ENCODE measurements at regions not wholly inside any gene's neighbourhood (a gene's known extent, or its start where the extent isn't known, plus 50 kb on each side); places are given as distances from the start of the nearest gene placed in this dataset.

- no peak for DNase-seq (ENCODE audit: low read depth in 4 of 4, low spot score in 3 of 4)
These were observed 169.3 kb downstream of the KCNE4 start for GRCh38 chr2:223221139-223221835.

- DNase-seq (ENCODE audit: low read depth in 4 of 4, low spot score in 3 of 4), result no peak
These were observed 170.4 kb downstream of the KCNE4 start for GRCh38 chr2:223222397-223222796.

- DNase-seq (ENCODE audit: low read depth in 4 of 4, low spot score in 3 of 4), result no peak
These were observed 171.2 kb downstream of the KCNE4 start for GRCh38 chr2:223223156-223223555.

- no peak for DNase-seq (ENCODE audit: low read depth in 4 of 4, low spot score in 3 of 4)
These were observed 173.3 kb downstream of the KCNE4 start for GRCh38 chr2:223225266-223225665.

- no peak for DNase-seq (ENCODE audit: low read depth in 4 of 4, low spot score in 3 of 4)
These were observed 174.3 kb downstream of the KCNE4 start for GRCh38 chr2:223226264-223226663.

GRCh38 chr2:223227338-223227737 lies 175.3 kb downstream of the KCNE4 start:
- DNase-seq (ENCODE audit: low read depth in 4 of 4, low spot score in 3 of 4), result no peak

GRCh38 chr2:223228871-223229270 lies 176.9 kb downstream of the KCNE4 start:
- no peak for DNase-seq (ENCODE audit: low read depth in 4 of 4, low spot score in 3 of 4)

GRCh38 chr2:223230352-223230751 lies 178.4 kb downstream of the KCNE4 start:
- no peak for DNase-seq (ENCODE audit: low read depth in 4 of 4, low spot score in 3 of 4)

GRCh38 chr2:223232285-223232684 lies 180.3 kb downstream of the KCNE4 start:
- DNase-seq (ENCODE audit: low read depth in 4 of 4, low spot score in 3 of 4), result no peak

- DNase-seq (ENCODE audit: low read depth in 4 of 4, low spot score in 3 of 4), result no peak
These were observed 180.9 kb downstream of the KCNE4 start for GRCh38 chr2:223232896-223233295.

- no peak for DNase-seq (ENCODE audit: low read depth in 4 of 4, low spot score in 3 of 4)
These were observed 184.0 kb downstream of the KCNE4 start for GRCh38 chr2:223235986-223236385.

- DNase-seq (ENCODE audit: low read depth in 4 of 4, low spot score in 3 of 4), result no peak
These were observed 186.3 kb downstream of the KCNE4 start for GRCh38 chr2:223238301-223238700.

GRCh38 chr2:223243233-223243632 lies 191.2 kb downstream of the KCNE4 start:
- no peak for DNase-seq (ENCODE audit: low read depth in 4 of 4, low spot score in 3 of 4)

- no peak for DNase-seq (ENCODE audit: low read depth in 4 of 4, low spot score in 3 of 4)
These were observed 195.1 kb downstream of the KCNE4 start for GRCh38 chr2:223247136-223247535.

GRCh38 chr2:223251656-223252229 lies 199.8 kb downstream of the KCNE4 start:
- no peak for DNase-seq (ENCODE audit: low read depth in 4 of 4, low spot score in 3 of 4)

- no peak for DNase-seq (ENCODE audit: low read depth in 4 of 4, low spot score in 3 of 4)
These were observed 208.7 kb downstream of the KCNE4 start for GRCh38 chr2:223260681-223261080.

GRCh38 chr2:223262946-223263345 lies 211.0 kb downstream of the KCNE4 start:
- DNase-seq (ENCODE audit: low read depth in 4 of 4, low spot score in 3 of 4), result no peak

GRCh38 chr2:223264541-223265193 lies 212.7 kb downstream of the KCNE4 start:
- DNase-seq (ENCODE audit: low read depth in 4 of 4, low spot score in 3 of 4), result no peak

GRCh38 chr2:223267160-223267951 lies 215.4 kb downstream of the KCNE4 start:
- DNase-seq (ENCODE audit: low read depth in 4 of 4, low spot score in 3 of 4), result no peak

- no peak for DNase-seq (ENCODE audit: low read depth in 4 of 4, low spot score in 3 of 4)
These were observed 217.4 kb downstream of the KCNE4 start for GRCh38 chr2:223269386-223269785.

- DNase-seq (ENCODE audit: low read depth in 4 of 4, low spot score in 3 of 4), result no peak
These were observed 218.6 kb downstream of the KCNE4 start for GRCh38 chr2:223270548-223270947.

Measured in right renal pelvis (tissue), 4 donors.